NCI-H128 (cell line): ENCODE measurements at regions not wholly inside any gene's neighbourhood (a gene's known extent, or its start where the extent isn't known, plus 50 kb on each side); places are given as distances from the start of the nearest gene placed in this dataset.

Source experiments
- DNase-seq: peaks from one replicate; lab custom pipeline; 2025; ENCODE audit not compliant: unreplicated experiment; lab: John Stamatoyannopoulos, UW

DNA sequence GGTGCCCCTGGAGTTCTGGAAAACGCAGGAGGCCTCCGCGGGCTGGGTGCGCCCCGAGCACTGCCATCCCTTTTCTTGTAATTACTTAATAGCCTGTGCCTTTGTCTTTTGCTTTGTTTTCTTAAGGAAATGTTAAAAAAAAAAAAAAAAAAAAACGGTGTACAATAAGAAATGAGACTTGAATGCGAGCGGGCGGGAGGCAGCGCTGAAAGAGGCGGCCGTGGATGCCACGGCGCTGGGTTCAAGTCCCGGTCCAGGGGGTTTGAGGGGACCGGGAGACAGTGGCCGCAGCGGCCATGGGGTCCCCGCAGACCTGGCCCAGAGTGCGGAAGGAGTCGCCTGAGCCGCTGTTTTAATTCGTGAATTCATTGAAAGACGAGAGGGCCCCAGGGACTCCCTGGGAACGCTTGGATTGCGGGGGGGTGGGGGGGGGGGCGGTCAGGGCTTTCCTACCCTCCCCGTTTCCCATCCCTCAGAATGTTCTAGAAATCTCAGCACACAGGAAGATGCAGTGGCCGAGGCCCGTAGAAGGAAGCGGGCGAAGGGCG, 349.2 kb upstream of the ARGLU1 start:
- no peak for DNase-seq

GRCh38 chr13:106916329-106916976, 348.5 kb upstream of the ARGLU1 start:
- no peak for DNase-seq

DNA sequence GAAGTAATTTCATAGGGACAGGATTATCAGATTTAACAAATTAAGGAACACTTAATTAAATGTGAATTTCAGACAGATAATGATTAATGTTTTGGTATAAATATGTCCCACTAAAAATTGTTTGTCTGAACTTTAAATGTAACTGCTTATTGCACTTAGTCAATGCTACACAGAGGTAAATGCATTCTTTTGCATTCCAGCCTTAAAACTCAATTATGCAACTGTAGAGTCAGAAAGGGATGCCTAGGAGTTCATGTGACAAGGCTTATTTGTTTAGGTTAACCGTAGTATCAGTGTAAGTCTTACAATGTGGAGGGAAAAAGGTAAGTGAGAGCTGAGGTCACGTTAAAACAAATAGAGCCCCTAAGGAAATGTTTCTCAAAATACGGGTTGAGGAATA, 347.2 kb upstream of the ARGLU1 start:
- DNase-seq = no peak

DNA sequence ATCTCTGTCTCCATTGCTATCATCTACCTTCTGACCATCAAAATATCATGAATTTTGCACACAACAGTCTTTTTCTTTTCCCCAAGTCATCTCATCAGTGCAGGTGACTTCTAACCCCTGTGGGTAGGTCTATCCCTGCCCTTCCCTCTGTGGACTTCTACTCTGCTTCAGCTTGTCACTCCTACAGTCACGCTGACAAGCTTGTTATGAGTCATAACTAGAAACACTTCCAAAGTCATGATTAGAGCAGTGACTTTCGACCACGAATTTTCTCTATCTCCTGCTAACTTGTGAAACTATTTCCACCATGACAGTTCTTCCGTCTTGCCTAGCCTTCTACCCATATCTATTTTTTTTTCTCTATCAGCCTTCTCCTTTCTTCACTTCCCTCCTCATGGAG, 343.7 kb upstream of the ARGLU1 start:
- DNase-seq = no peak

DNA sequence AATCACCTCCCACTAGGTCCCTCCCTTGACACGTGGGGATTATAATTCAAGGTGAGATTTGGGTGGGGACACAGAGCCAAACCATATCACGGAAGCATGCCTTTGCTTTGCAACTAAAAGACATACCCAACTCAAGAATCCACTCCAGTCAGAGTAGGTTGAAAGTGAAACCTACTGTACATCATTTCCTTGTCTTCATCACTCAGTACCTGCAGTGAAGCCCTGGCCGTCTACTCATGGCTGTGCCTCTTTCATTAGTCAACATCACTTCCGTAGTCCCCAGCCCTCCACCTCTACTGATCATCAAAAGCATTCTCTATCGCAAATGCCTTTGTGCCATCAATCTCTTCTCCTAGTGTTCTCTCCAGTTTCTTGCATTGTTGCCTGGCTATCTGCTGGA, 343.1 kb upstream of the ARGLU1 start:
- no peak for DNase-seq

DNA sequence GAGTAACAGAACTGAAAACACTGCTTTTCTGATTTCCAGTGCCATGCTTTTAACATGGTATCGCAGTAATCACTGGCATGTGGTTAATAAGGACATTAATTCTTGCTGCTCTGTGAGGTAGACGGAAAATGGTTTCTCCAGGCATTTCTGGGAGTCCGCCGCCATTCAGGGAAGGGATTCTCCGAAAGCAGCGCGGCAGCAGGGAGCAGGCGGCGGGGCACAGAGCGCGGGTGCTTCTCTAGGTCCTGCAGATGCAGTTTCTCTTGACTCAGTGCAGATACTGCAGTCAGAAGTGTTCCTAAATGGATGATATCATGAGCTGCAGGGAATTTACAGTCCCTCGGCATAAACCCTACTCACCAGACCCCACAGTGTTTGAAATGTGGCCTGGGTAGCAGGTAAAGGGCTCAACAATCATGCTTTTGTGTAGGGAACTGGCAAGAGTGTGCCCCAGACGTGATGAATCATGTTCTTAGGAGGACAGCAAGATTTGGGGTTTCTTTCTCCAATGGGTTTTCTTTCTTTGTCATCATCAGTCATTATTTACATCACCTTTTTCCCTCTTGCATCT, 338.6 kb upstream of the ARGLU1 start:
- DNase-seq = no peak

DNA sequence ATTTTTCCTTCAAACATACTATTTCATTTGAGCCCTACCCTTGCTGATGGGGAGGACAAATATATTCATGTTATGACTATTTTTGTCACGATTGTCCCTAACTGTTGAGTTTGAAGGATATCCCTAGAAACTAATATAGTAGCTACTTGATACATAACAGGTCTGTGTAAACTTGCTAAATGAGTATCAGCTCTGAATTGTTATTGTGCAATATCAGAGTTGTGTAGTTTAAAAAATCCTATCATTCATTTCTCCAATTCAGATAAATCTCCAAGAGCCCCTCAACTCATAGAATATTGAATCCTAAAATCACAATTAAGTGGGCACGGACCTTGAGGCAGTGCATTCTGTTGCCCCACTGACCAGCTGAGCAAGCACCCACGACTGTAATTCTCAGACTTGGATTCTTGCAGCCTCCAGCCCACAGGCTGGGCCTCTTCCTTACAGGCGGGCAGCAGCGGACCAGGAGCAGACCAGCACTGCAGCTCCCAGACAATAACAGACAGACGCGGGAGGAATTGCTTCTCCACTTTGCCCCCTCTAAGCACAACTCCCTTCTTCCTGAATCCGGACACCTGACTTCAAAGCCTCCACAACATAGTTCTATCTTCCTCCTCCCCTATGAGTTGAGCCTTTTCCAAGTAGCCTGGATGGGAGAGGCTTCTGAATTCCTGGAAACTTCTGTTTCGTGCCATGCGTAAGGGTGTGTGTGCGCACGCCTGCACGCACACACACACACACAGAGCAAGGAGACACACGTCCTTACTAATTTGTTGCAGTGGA, 337.6 kb upstream of the ARGLU1 start:
- DNase-seq = no peak

DNA sequence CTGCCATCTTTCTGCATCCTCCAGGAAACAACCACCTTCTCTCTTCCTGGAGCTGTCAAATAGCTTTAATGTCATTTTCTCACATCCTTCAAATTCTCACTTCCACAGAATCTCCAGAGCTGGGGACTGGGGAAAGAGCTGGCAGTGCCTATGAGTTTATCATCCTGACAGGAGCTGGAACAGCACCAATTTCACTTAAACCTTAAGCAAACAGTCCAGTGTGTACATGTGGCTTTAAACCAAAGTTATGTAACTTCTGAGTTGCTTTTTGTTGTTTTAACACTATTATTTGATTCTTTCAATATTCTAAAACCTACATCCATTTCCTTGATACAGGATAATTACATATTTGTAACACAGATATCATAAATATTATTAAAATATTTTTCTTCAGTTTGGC, 331.5 kb upstream of the ARGLU1 start:
- DNase-seq = no peak

DNA sequence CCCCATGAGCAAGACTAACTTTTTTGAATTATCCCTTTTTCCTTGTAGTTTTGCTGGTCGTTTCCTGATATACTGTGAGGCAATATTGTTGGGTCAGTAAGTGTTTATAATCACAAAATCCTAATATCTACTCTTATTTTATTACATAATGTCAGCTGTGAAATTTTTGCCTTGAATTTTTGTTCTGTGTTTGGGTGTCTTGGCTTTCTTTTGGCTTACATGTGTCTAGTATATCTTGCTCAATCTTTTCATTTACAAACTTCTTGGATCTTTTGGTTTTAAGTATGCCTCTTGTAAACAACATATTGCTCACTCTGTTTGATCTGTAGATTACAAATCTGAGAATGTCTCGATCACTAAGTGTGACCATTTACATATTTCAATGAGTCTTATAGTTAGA, 330.3 kb upstream of the ARGLU1 start:
- no peak for DNase-seq

DNA sequence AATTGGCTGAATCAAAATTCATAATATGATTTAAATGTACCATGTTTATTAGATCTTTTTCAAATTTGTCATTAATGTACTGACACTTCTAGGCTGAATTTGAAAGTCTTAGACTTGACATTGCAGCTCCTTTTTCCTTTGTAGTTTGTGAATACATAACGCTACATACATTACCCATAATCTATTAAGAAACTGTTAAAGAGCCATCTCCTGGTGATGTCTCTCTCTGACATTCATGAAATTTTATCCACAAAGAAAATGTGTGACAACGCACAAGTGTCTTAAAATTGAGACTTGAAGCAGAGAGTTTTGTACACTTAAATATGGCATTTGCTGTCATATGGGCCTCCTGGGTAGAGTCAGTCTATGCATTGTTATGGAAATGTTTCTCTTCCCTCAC, 320.2 kb upstream of the ARGLU1 start:
- no peak for DNase-seq

DNA sequence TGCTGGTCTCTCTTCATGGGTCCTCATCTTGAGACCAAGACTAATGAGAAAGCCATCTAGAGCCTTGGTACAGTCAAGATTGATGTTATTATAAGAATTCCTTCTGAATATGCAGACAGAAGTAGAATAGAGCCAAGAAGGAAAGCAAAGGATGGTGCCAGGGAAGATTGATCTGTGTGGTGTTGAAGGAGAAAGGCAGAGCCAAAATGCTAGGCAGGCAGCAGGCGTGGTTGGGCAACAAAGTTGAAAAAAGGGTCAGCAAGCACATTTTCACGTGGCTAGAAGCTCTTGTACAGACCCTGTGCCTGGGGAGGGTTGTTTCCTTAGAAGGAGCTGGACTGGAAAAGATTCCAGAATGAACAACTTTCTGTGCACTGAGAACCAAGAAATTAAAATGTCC, 319.7 kb upstream of the ARGLU1 start:
- no peak for DNase-seq

- no peak for DNase-seq
These were observed 316.0 kb upstream of the ARGLU1 start for GRCh38 chr13:106883976-106884375.

- DNase-seq = no peak
These were observed 314.3 kb upstream of the ARGLU1 start for GRCh38 chr13:106882246-106882645.

DNA sequence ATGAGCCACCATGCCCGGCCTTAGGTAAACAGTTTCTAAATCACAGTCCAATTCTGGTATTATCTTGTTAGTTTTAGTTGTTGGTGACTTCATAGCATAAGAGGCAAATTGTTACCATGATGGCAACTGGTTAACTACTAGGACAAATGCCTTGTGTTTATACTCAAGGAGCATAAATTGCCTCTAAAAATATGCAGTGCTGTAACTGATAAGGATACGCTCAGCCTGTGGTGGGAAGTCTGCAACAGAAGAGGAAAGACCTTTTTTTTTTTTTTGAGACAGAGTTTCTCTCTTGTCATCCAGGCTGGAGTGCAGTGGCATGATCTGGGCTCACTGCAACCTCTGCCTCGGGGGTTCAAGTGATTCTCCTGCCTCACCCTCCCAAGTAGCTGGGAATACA, 311.9 kb upstream of the ARGLU1 start:
- no peak for DNase-seq

GRCh38 chr13:106874323-106874722, 306.4 kb upstream of the ARGLU1 start:
- no peak for DNase-seq

DNA sequence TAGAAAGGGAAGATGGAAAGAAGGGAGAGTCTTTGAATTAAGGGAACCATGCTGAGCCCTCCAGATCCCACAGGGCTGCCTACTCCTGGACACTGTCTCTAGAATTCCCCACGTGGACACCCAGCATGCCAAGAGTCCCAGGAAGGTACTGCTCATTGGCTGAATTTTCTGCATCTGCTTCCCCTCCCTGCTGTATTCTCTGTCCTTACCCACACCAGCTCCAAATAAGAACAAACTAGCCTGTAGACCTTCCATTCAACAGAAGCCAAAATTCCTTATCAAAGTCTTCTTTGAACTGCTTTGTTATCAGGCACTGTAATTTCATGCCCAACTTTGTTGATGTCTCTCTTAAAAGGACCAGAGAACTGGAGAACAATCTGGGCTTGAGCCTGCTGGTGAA, 305.9 kb upstream of the ARGLU1 start:
- DNase-seq = no peak

DNA sequence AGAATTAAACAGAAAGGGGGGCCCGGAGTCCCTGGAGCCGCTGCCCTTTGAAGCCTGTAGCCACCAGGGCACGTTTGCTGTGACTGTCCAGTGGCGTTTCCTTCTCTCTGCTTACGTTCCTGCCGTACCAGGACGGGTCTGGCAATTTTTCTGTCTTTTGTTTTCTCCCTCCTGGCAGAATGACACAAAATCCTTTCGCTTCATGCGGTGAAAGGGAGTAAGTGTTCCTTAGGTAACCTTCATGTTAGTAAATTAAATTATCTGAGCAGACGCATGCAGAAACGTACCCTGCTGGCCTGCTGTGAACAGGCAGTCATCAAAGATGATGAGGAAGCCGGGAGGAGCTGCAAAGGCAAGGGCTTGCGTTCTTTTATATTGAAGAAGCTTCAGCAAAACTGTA, 299.3 kb upstream of the ARGLU1 start:
- DNase-seq = no peak

- no peak for DNase-seq
These were observed 297.9 kb upstream of the ARGLU1 start for GRCh38 chr13:106865716-106866440.

DNA sequence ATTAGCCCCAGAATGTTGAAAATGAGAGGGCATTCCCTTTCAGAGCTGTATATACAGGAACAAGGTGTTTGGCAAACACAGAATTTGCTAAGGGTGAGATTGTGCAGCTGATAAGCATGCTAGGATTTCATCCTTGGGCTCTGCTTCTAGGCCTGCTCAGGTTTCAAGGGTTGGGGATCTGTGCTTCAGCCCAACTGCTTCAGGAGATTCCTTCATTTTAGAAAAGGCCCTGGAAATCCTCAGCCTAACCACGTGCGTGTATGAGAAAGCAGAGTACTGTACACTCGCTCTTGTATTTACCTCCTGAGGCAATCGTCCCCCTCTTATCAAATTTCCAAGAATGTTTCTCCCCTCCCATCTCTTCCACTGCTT, 291.6 kb upstream of the ARGLU1 start:
- no peak for DNase-seq

- DNase-seq = no peak
These were observed 291.1 kb upstream of the ARGLU1 start for GRCh38 chr13:106858903-106859532.

- DNase-seq = no peak
These were observed 284.5 kb upstream of the ARGLU1 start for GRCh38 chr13:106852436-106852835.
